Esophagus squamous epithelium (tissue), 4 donors: ENCODE measurements at regions not wholly inside any gene's neighbourhood (a gene's known extent, or its start where the extent isn't known, plus 50 kb on each side); places are given as distances from the start of the nearest gene placed in this dataset.

Source experiments
- CTCF ChIP-seq, 6 experiments: fragments of 450-650 bp in 4 of 6; fragments of 200-600 bp in 2 of 6; sonication (generic) in 2 of 6; IDR thresholded peaks; one replicate each; pipeline ENCODE4 v1.5.1; 2016 to 2019; ENCODE audit warnings: antibody characterized with exemption in 6 of 6, mild to moderate bottlenecking in 4 of 6, moderate library complexity in 4 of 6
- POLR2A ChIP-seq, 4 donors: fragments of 450-650 bp; IDR thresholded peaks; one replicate each; pipeline ENCODE4 v1.6.1; 2017; ENCODE audit warnings: antibody characterized with exemption in 4 of 4, mild to moderate bottlenecking in 4 of 4, moderate library complexity in 3 of 4

GRCh38 chrX:95346856-95347255 is 1337.8 kb upstream of the DIAPH2 start:
- TF ChIP-seq CTCF (IDR thresholded peaks at IDR 0.05) (peak in 4 of 6 experiments; percentile 13 to 42 (median 16)), POLR2A (IDR thresholded peaks at IDR 0.05) (no peak)
